ENCODE measurements at regions not wholly inside any gene's neighbourhood (a gene's known extent, or its start where the extent isn't known, plus 50 kb on each side); places are given as distances from the start of the nearest gene placed in this dataset.

- DNase-seq (ENCODE audit: low read depth), result no peak
- TF ChIP-seq CTCF (IDR thresholded peaks at IDR 0.05; ENCODE audit: insufficient read depth, low read length, poor library complexity, severe bottlenecking), result no peak
- H3K36me3 ChIP-seq (ENCODE audit: control insufficient read depth, insufficient read depth, low read length), result no peaks in the 10 kb centered on the region
Measured at GRCh38 chr7:60017-60675, 132.2 kb upstream of the FAM20C start.

GRCh38 chr7:60706-61105 is 131.7 kb upstream of the FAM20C start:
- no peak for TF ChIP-seq CTCF (IDR thresholded peaks at IDR 0.05; ENCODE audit: insufficient read depth, low read length, poor library complexity, severe bottlenecking)
- Histone ChIP-seq H3K36me3 (ENCODE audit: control insufficient read depth, insufficient read depth, low read length) (no peaks in the 10 kb centered on the region), H3K27me3 (ENCODE audit: control insufficient read depth, insufficient read depth, low read length) (peaks cover 2% of the 10 kb centered on the region), H3K4me3 (ENCODE audit: low read depth, low read length) (no peak overlapping the region)
- DNase-seq (ENCODE audit: low read depth), result no peak

More at GRCh38 chr7:60017-60675, 132.2 kb upstream of the FAM20C start:
- H3K4me3 ChIP-seq (ENCODE audit: low read depth, low read length), result no peak overlapping the region
- H3K27me3 ChIP-seq (ENCODE audit: control insufficient read depth, insufficient read depth, low read length), result peaks cover 2% of the 10 kb centered on the region

GRCh38 chr7:61111-61510 is 131.3 kb upstream of the FAM20C start:
- Histone ChIP-seq H3K27me3 (ENCODE audit: control insufficient read depth, insufficient read depth, low read length) (no peaks in the 10 kb centered on the region), H3K4me3 (ENCODE audit: low read depth, low read length) (no peak overlapping the region), H3K36me3 (ENCODE audit: control insufficient read depth, insufficient read depth, low read length) (no peaks in the 10 kb centered on the region)
- no peak for TF ChIP-seq CTCF (IDR thresholded peaks at IDR 0.05; ENCODE audit: insufficient read depth, low read length, poor library complexity, severe bottlenecking)
- DNase-seq (ENCODE audit: low read depth), result no peak

- no peak for DNase-seq (ENCODE audit: low read depth)
- no peak overlapping the region for H3K4me3 ChIP-seq (ENCODE audit: low read depth, low read length)
- TF ChIP-seq CTCF (IDR thresholded peaks at IDR 0.05; ENCODE audit: insufficient read depth, low read length, poor library complexity, severe bottlenecking), result no peak
Measured at GRCh38 chr7:61576-62360, 130.6 kb upstream of the FAM20C start.

GRCh38 chr7:62361-63116 is 129.8 kb upstream of the FAM20C start:
- DNase-seq (ENCODE audit: low read depth), result no peak
- H3K4me3 ChIP-seq (ENCODE audit: low read depth, low read length), result no peak overlapping the region

More at GRCh38 chr7:61576-62360, 130.6 kb upstream of the FAM20C start:
- no peaks in the 10 kb centered on the region for H3K27me3 ChIP-seq (ENCODE audit: control insufficient read depth, insufficient read depth, low read length)
- H3K36me3 ChIP-seq (ENCODE audit: control insufficient read depth, insufficient read depth, low read length), result no peaks in the 10 kb centered on the region

More at GRCh38 chr7:62361-63116, 129.8 kb upstream of the FAM20C start:
- TF ChIP-seq CTCF (IDR thresholded peaks at IDR 0.05; ENCODE audit: insufficient read depth, low read length, poor library complexity, severe bottlenecking), result no peak
- Histone ChIP-seq H3K36me3 (ENCODE audit: control insufficient read depth, insufficient read depth, low read length) (no peaks in the 10 kb centered on the region), H3K27me3 (ENCODE audit: control insufficient read depth, insufficient read depth, low read length) (no peaks in the 10 kb centered on the region)

All from kidney epithelial cell (primary cell).